GM23338 (cell line): ENCODE measurements at regions not wholly inside any gene's neighbourhood (a gene's known extent, or its start where the extent isn't known, plus 50 kb on each side); places are given as distances from the start of the nearest gene placed in this dataset.

Experiments
- ATAC-seq: fragments of 200-7000 bp; cut with Tn5 transposase; 3 replicates; pipeline ENCODE4 v1.9.1; 2020
- DNase-seq: peaks from one replicate; pipeline ENCODE4 v3.0.0-alpha.2; 2015; ENCODE audit warnings: low spot score
- H2AFZ ChIP-seq: fragments of 200-600 bp; sonication (generic); 2 replicates; pipeline ENCODE4 v1.8.0; 2016; ENCODE audit warnings: antibody characterized with exemption, mild to moderate bottlenecking, moderate library complexity
- H3F3A ChIP-seq: fragments of 200-600 bp; sonication (generic); replicated peaks from 2 replicates; pipeline ENCODE4 v1.8.0; 2017; ENCODE audit warnings: antibody characterized with exemption, mixed run types, low read depth
- H3K27ac ChIP-seq: fragments of 200-600 bp; sonication (generic); 2 replicates; pipeline ENCODE4 v1.6.1; 2016; ENCODE audit warnings: low read depth
- H3K27me3 ChIP-seq: fragments of 200-600 bp; sonication (generic); 2 replicates; pipeline ENCODE4 v1.8.0; 2016; ENCODE audit warnings: mild to moderate bottlenecking, mixed run types, moderate library complexity; ENCODE audit not compliant: insufficient read depth
- H3K36me3 ChIP-seq: fragments of 200-600 bp; sonication (generic); 2 replicates; pipeline ENCODE4 v1.8.0; 2016; ENCODE audit warnings: mild to moderate bottlenecking; ENCODE audit not compliant: insufficient read depth
- H3K4me1 ChIP-seq: fragments of 200-600 bp; sonication (generic); 2 replicates; pipeline ENCODE4 v1.8.0; 2016; ENCODE audit warnings: mild to moderate bottlenecking, moderate library complexity; ENCODE audit not compliant: insufficient read depth
- H3K4me2 ChIP-seq: fragments of 200-600 bp; sonication (generic); 2 replicates; pipeline ENCODE4 v1.7.1; 2017; ENCODE audit warnings: mixed run types
- H3K4me3 ChIP-seq: fragments of 200-600 bp; sonication (generic); 2 replicates; pipeline ENCODE4 v1.6.1; 2016; ENCODE audit warnings: mixed run types
- H3K79me2 ChIP-seq: fragments of 200-600 bp; sonication (generic); replicated peaks from 2 replicates; pipeline ENCODE4 v1.8.0; 2017; ENCODE audit warnings: mild to moderate bottlenecking; ENCODE audit not compliant: insufficient read depth
- H3K9me2 ChIP-seq: fragments of 200-600 bp; sonication (generic); 2 replicates; pipeline ENCODE4 v1.8.0; 2017; ENCODE audit not compliant: insufficient read depth
- H4K20me1 ChIP-seq: fragments of 200-600 bp; sonication (generic); replicated peaks from 2 replicates; pipeline ENCODE4 v1.8.0; 2017; ENCODE audit warnings: mild to moderate bottlenecking; ENCODE audit not compliant: insufficient read depth
- H3K27ac Mint-ChIP-seq: 2 replicates; pipeline ENCODE4 v1.8.0; 2020; ENCODE audit warnings: inconsistent platforms, mild to moderate bottlenecking, moderate library complexity, mixed read lengths
- H3K27me3 Mint-ChIP-seq: 3 replicates; pipeline ENCODE4 v1.8.0; 2022; ENCODE audit warnings: low read depth, mild to moderate bottlenecking, moderate library complexity, mixed read lengths, inconsistent platforms; ENCODE audit not compliant: insufficient read depth, poor library complexity
- H3K36me3 Mint-ChIP-seq: 3 replicates; pipeline ENCODE4 v1.8.0; 2021; ENCODE audit warnings: low read depth, mild to moderate bottlenecking, inconsistent platforms, moderate library complexity, mixed read lengths
- H3K4me1 Mint-ChIP-seq: 3 replicates; pipeline ENCODE4 v1.8.0; 2020; ENCODE audit warnings: mild to moderate bottlenecking, inconsistent platforms, mixed read lengths
- H3K4me3 Mint-ChIP-seq: 3 replicates; pipeline ENCODE4 v1.8.0; 2021; ENCODE audit warnings: moderate library complexity, mild to moderate bottlenecking, inconsistent platforms, mixed read lengths
- H3K9me3 Mint-ChIP-seq: 3 replicates; pipeline ENCODE4 v1.8.0; 2020; ENCODE audit warnings: moderate library complexity, mild to moderate bottlenecking, inconsistent platforms, mixed read lengths
- CREB1 ChIP-seq: fragments of 250-450 bp; sonication (Bioruptor Pico); IDR thresholded peaks from 2 replicates; pipeline ENCODE4 v1.5.0; 2020; ENCODE audit warnings: low read depth, mild to moderate bottlenecking, moderate library complexity
- ETS1 ChIP-seq: IDR thresholded peaks from 2 replicates; pipeline ENCODE4 v1.6.1; 2016; ENCODE audit warnings: antibody characterized with exemption
- EZH2 ChIP-seq: fragments of 200-600 bp; sonication (generic); IDR thresholded peaks from one replicate; pipeline ENCODE4 v1.8.0; 2017; ENCODE audit warnings: antibody characterized with exemption, mild to moderate bottlenecking, low read depth; ENCODE audit not compliant: unreplicated experiment
- EZH2phosphoT487 ChIP-seq: fragments of 200-600 bp; sonication (generic); IDR thresholded peaks from one replicate; pipeline ENCODE4 v1.8.1; 2018; ENCODE audit warnings: antibody characterized with exemption; ENCODE audit not compliant: unreplicated experiment
- NANOG ChIP-seq: IDR thresholded peaks from 2 replicates; pipeline ENCODE4 v1.6.1; 2016; ENCODE audit warnings: antibody characterized with exemption, borderline replicate concordance
- POLR2AphosphoS5 ChIP-seq: IDR thresholded peaks from 2 replicates; pipeline ENCODE4 v1.6.1; 2016; ENCODE audit warnings: antibody characterized with exemption, low read depth
- REST ChIP-seq: IDR thresholded peaks from one replicate; pipeline ENCODE4 v1.6.1; 2018; ENCODE audit warnings: antibody characterized with exemption; ENCODE audit not compliant: unreplicated experiment
- STAT1 ChIP-seq: IDR thresholded peaks from one replicate; pipeline ENCODE4 v1.6.1; 2016; ENCODE audit warnings: antibody characterized with exemption; ENCODE audit not compliant: unreplicated experiment
- ZNF114 ChIP-seq: fragments of 250-450 bp; sonication (Bioruptor Pico); IDR thresholded peaks from 2 replicates; pipeline ENCODE4 v1.5.0; 2020; ENCODE audit warnings: mild to moderate bottlenecking, moderate library complexity
- ZNF331 ChIP-seq: fragments of 250-450 bp; sonication (Bioruptor Pico); IDR thresholded peaks from 2 replicates; pipeline ENCODE4 v1.5.0; 2020; ENCODE audit warnings: low read depth, mild to moderate bottlenecking, moderate library complexity
- ZNF462 ChIP-seq: fragments of 250-450 bp; sonication (Bioruptor Pico); IDR thresholded peaks from 2 replicates; pipeline ENCODE4 v1.5.0; 2020; ENCODE audit warnings: mild to moderate bottlenecking, moderate library complexity
- TF ChIP-seq, protein P1 (sequence below), 2 experiments: fragments of 200-600 bp in 1 of 2; sonication (generic) in 1 of 2; conservative IDR thresholded peaks; 2 replicates each; pipeline versions ENCODE4 v1.5.1 to v1.6.1; 2016 to 2017; ENCODE audit warnings: antibody characterized with exemption in 2 of 2, low read depth in 2 of 2, mild to moderate bottlenecking in 2 of 2, moderate library complexity in 1 of 2

DNA sequence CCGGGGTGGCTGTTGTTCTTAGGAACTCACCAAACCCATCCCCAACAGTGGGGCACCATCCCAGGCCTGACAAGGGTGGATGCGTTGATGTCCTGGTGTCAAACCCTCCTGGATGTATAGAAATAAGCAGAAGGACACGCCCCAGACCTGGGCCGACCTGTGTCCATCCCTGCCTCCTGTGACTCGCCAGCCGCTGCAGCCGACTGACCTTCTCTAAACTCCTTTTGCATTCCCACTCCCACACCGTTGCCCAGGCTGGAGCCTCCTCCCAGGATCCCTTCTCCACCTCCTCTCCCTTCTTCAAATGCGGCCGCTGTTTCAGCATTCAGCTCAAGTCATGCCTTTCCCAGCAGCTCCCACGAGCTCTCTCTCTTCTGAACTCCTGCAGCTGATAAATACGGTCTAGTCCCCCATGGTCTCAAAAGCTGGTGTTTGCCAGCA, 213.2 kb upstream of the IER5L start:
- DNase-seq: no peak
- peaks cover 8% of the 10 kb centered on the region; the same call in 1 of the 2 replicates for H3K9me2 ChIP-seq
- Mint-ChIP-seq H3K27ac (no peak overlapping the region), H3K36me3 (no peaks in the 10 kb centered on the region), H3K27me3 (peaks cover 3% of the 10 kb centered on the region), H3K4me3 (no peak overlapping the region), H3K9me3 (no peaks in the 10 kb centered on the region), H3K4me1 (peaks cover 5% of the 10 kb centered on the region; the same call in 2 of the 3 replicates)
- H4K20me1 ChIP-seq: no peaks in the 10 kb centered on the region
- H3K79me2 ChIP-seq: no peaks in the 10 kb centered on the region
- no peaks in the 10 kb centered on the region for H3K27me3 ChIP-seq
- H3K36me3 ChIP-seq: no peaks in the 10 kb centered on the region
- H3K4me3 ChIP-seq: no peak overlapping the region
- ATAC-seq: no peak
- H3F3A ChIP-seq: no peaks in the 10 kb centered on the region
- no peak overlapping the region for H3K27ac ChIP-seq
- H3K4me1 ChIP-seq: no peaks in the 10 kb centered on the region
- H2AFZ ChIP-seq: no peak overlapping the region
- no peak overlapping the region for H3K4me2 ChIP-seq
- TF ChIP-seq, protein P1, sequence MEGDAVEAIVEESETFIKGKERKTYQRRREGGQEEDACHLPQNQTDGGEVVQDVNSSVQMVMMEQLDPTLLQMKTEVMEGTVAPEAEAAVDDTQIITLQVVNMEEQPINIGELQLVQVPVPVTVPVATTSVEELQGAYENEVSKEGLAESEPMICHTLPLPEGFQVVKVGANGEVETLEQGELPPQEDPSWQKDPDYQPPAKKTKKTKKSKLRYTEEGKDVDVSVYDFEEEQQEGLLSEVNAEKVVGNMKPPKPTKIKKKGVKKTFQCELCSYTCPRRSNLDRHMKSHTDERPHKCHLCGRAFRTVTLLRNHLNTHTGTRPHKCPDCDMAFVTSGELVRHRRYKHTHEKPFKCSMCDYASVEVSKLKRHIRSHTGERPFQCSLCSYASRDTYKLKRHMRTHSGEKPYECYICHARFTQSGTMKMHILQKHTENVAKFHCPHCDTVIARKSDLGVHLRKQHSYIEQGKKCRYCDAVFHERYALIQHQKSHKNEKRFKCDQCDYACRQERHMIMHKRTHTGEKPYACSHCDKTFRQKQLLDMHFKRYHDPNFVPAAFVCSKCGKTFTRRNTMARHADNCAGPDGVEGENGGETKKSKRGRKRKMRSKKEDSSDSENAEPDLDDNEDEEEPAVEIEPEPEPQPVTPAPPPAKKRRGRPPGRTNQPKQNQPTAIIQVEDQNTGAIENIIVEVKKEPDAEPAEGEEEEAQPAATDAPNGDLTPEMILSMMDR (conservative IDR thresholded peaks at IDR 0.05; ENCODE audit: low read depth in 2 of 2): no peak
- TF ChIP-seq ZNF462 (CRISPR knock-in tag) (no peak), STAT1 (no peak), ZNF114 (CRISPR knock-in tag) (no peak), CREB1 (CRISPR knock-in tag) (no peak), EZH2phosphoT487 (no peak), ETS1 (no peak), NANOG (no peak), EZH2 (no peak), REST (no peak), POLR2AphosphoS5 (no peak), ZNF331 (CRISPR knock-in tag) (no peak)
